C4-2B (cell line): ENCODE measurements at regions not wholly inside any gene's neighbourhood (a gene's known extent, or its start where the extent isn't known, plus 50 kb on each side); places are given as distances from the start of the nearest gene placed in this dataset.

ENCODE experiments used
- CTCF ChIP-seq: fragments of 450-650 bp; conservative IDR thresholded peaks from 2 replicates; pipeline ENCODE4 v1.5.1; 2017; ENCODE audit warnings: mild to moderate bottlenecking
- ZFX ChIP-seq: fragments of 450-650 bp; IDR thresholded peaks from 2 replicates; pipeline ENCODE4 v1.6.1; 2017

- TF ChIP-seq CTCF (no peak), ZFX (no peak)
Measured at GRCh38 chr4:141932490-141932889, 296.1 kb downstream of the IL15 start.
